Fibroblast of mammary gland (primary cell): ENCODE measurements at regions not wholly inside any gene's neighbourhood (a gene's known extent, or its start where the extent isn't known, plus 50 kb on each side); places are given as distances from the start of the nearest gene placed in this dataset.

Experiments used
- DNase-seq: peaks from one replicate; pipeline ENCODE4 v3.0.0-alpha.2; 2010; ENCODE audit warnings: low read depth
- H3K4me3 ChIP-seq: 2 replicates; pipeline ENCODE4 v1.5.1; 2011; ENCODE audit warnings: low read depth, mild to moderate bottlenecking, low read length, moderate library complexity; ENCODE audit not compliant: control insufficient read depth
- CTCF ChIP-seq: conservative IDR thresholded peaks from 2 replicates; pipeline ENCODE4 v1.5.1; 2011; ENCODE audit warnings: low read depth, low read length, inconsistent platforms; ENCODE audit not compliant: control insufficient read depth, insufficient read depth

GRCh38 chr16:79421126-79421525, 179.4 kb downstream of the MAF start:
- DNase-seq = no peak
- H3K4me3 ChIP-seq = no peak overlapping the region
- no peak for TF ChIP-seq CTCF

GRCh38 chr16:79420493-79420892, 180.0 kb downstream of the MAF start:
- DNase-seq = no peak
- TF ChIP-seq CTCF = no peak
- no peak overlapping the region for H3K4me3 ChIP-seq

GRCh38 chr16:79419148-79419547, 181.4 kb downstream of the MAF start:
- no peak for TF ChIP-seq CTCF
- H3K4me3 ChIP-seq = no peak overlapping the region
- DNase-seq = no peak

- DNase-seq = no peak
- no peak for TF ChIP-seq CTCF
- no peak overlapping the region for H3K4me3 ChIP-seq
Observed at GRCh38 chr16:79417601-79418008, 182.9 kb downstream of the MAF start.

- no peak for TF ChIP-seq CTCF
- no peak for DNase-seq
- H3K4me3 ChIP-seq = no peak overlapping the region
Observed at GRCh38 chr16:79415983-79416640, 184.4 kb downstream of the MAF start.

GRCh38 chr16:79412783-79413225, 187.7 kb downstream of the MAF start:
- H3K4me3 ChIP-seq = no peak overlapping the region
- DNase-seq = no peak
- TF ChIP-seq CTCF = no peak

- no peak for TF ChIP-seq CTCF
- no peak overlapping the region for H3K4me3 ChIP-seq
- DNase-seq = no peak
Observed at GRCh38 chr16:79411805-79412204, 188.7 kb downstream of the MAF start.
